ENCODE measurements at regions not wholly inside any gene's neighbourhood (a gene's known extent, or its start where the extent isn't known, plus 50 kb on each side); places are given as distances from the start of the nearest gene placed in this dataset.
"Not testable (repeated sequence)": the region's sequence is repeated elsewhere in the genome, so short reads cannot be mapped to it uniquely, and the experiment has no call there.

GRCh38 chr12:91711925-91712324 lies 433.7 kb downstream of the BTG1 start:
- not testable (repeated sequence) for DNase-seq

GRCh38 chr12:91706466-91706865 lies 439.2 kb downstream of the BTG1 start:
- no peak for DNase-seq

GRCh38 chr12:91704446-91704845 lies 441.2 kb downstream of the BTG1 start:
- no peak for DNase-seq

GRCh38 chr12:91703491-91704283 lies 442.0 kb downstream of the BTG1 start:
- DNase-seq, result no peak

- DNase-seq, result no peak
These were observed 442.7 kb downstream of the BTG1 start for GRCh38 chr12:91702843-91703425.

GRCh38 chr12:91695964-91696363 lies 449.7 kb downstream of the BTG1 start:
- DNase-seq, result no peak

GRCh38 chr12:91695406-91695805 lies 450.2 kb downstream of the BTG1 start:
- DNase-seq, result not testable (repeated sequence)

- no peak for DNase-seq
These were observed 455.1 kb downstream of the BTG1 start for GRCh38 chr12:91690531-91690930.

GRCh38 chr12:91687052-91688017 lies 458.3 kb downstream of the BTG1 start:
- peak; percentile 7 to 22 for DNase-seq

GRCh38 chr12:91685917-91686316 lies 459.7 kb downstream of the BTG1 start:
- peak in 1 of 2 donors; percentile 26 for DNase-seq

- no peak for DNase-seq
These were observed 463.9 kb downstream of the BTG1 start for GRCh38 chr12:91681751-91682150.

- DNase-seq, result no peak
These were observed 464.8 kb downstream of the BTG1 start for GRCh38 chr12:91680864-91681263.

- DNase-seq, result no peak
These were observed 468.1 kb downstream of the BTG1 start for GRCh38 chr12:91677556-91677955.

GRCh38 chr12:91675401-91675800 lies 470.2 kb downstream of the BTG1 start:
- no peak for DNase-seq

- no peak for DNase-seq
These were observed 473.5 kb downstream of the BTG1 start for GRCh38 chr12:91672130-91672529.

- DNase-seq, result no peak
These were observed 478.0 kb downstream of the BTG1 start for GRCh38 chr12:91667694-91668093.

- no peak for DNase-seq
These were observed 481.1 kb upstream of the DCN start for GRCh38 chr12:91663744-91664143.

- no peak for DNase-seq
These were observed 480.7 kb upstream of the DCN start for GRCh38 chr12:91663310-91663709.

GRCh38 chr12:91662021-91662420 lies 479.4 kb upstream of the DCN start:
- no peak for DNase-seq

- no peak for DNase-seq
These were observed 474.4 kb upstream of the DCN start for GRCh38 chr12:91657032-91657431.

- no peak for DNase-seq
These were observed 473.3 kb upstream of the DCN start for GRCh38 chr12:91655966-91656365.

- no peak for DNase-seq
These were observed 471.5 kb upstream of the DCN start for GRCh38 chr12:91654087-91654486.

GRCh38 chr12:91651728-91652127 lies 469.1 kb upstream of the DCN start:
- no peak for DNase-seq
